ENCODE measurements at regions not wholly inside any gene's neighbourhood (a gene's known extent, or its start where the extent isn't known, plus 50 kb on each side); places are given as distances from the start of the nearest gene placed in this dataset.

GRCh38 chr14:25111061-25111601, 61.2 kb upstream of the STXBP6 start:
- peak; percentile 96 for DNase-seq (ENCODE audit: low read depth)
- TF ChIP-seq, protein P1, sequence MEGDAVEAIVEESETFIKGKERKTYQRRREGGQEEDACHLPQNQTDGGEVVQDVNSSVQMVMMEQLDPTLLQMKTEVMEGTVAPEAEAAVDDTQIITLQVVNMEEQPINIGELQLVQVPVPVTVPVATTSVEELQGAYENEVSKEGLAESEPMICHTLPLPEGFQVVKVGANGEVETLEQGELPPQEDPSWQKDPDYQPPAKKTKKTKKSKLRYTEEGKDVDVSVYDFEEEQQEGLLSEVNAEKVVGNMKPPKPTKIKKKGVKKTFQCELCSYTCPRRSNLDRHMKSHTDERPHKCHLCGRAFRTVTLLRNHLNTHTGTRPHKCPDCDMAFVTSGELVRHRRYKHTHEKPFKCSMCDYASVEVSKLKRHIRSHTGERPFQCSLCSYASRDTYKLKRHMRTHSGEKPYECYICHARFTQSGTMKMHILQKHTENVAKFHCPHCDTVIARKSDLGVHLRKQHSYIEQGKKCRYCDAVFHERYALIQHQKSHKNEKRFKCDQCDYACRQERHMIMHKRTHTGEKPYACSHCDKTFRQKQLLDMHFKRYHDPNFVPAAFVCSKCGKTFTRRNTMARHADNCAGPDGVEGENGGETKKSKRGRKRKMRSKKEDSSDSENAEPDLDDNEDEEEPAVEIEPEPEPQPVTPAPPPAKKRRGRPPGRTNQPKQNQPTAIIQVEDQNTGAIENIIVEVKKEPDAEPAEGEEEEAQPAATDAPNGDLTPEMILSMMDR (IDR thresholded peaks at IDR 0.05; ENCODE audit: insufficient read depth, low read length), result no peak
- H3K4me3 ChIP-seq (ENCODE audit: low read depth, low read length), result no peak overlapping the region

DNA sequence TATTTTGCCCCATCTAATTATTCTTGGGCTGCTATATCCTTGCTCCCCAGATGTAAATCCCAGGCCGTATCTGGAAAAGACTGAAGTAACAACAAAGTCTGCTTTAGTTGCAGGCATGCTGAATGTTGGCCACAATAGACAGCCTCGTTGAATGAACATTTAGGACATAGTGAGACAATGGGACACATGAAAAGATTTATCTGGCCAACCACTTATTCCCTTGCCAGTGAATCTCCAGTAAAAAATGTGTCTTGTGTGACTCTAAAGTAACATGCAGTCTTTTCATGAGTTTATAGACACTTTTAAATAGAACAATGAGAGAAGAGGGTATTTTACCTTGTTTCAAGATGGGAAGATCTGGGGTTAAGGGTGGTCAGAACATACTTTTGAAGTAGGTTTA, 60.2 kb upstream of the STXBP6 start:
- TF ChIP-seq, protein P1 (IDR thresholded peaks at IDR 0.05; ENCODE audit: insufficient read depth, low read length), result no peak
- no peak for DNase-seq (ENCODE audit: low read depth)
- H3K4me3 ChIP-seq (ENCODE audit: low read depth, low read length), result no peak overlapping the region

- no peak overlapping the region for H3K4me3 ChIP-seq (ENCODE audit: low read depth, low read length)
- DNase-seq (ENCODE audit: low read depth), result no peak
- TF ChIP-seq, protein P1 (IDR thresholded peaks at IDR 0.05; ENCODE audit: insufficient read depth, low read length), result no peak
Observed at GRCh38 chr14:25108959-25109358, 59.0 kb upstream of the STXBP6 start.

GRCh38 chr14:25108291-25108690, 58.3 kb upstream of the STXBP6 start:
- DNase-seq (ENCODE audit: low read depth), result no peak
- H3K4me3 ChIP-seq (ENCODE audit: low read depth, low read length), result no peak overlapping the region
- TF ChIP-seq, protein P1 (IDR thresholded peaks at IDR 0.05; ENCODE audit: insufficient read depth, low read length), result no peak

- no peak overlapping the region for H3K4me3 ChIP-seq (ENCODE audit: low read depth, low read length)
- DNase-seq (ENCODE audit: low read depth), result no peak
- TF ChIP-seq, protein P1 (IDR thresholded peaks at IDR 0.05; ENCODE audit: insufficient read depth, low read length), result no peak
Observed at GRCh38 chr14:25103820-25104219, 53.9 kb upstream of the STXBP6 start.

- no peak for DNase-seq (ENCODE audit: low read depth)
- H3K4me3 ChIP-seq (ENCODE audit: low read depth, low read length), result no peak overlapping the region
- TF ChIP-seq, protein P1 (IDR thresholded peaks at IDR 0.05; ENCODE audit: insufficient read depth, low read length), result no peak
Observed at GRCh38 chr14:25103271-25103670, 53.3 kb upstream of the STXBP6 start.

GRCh38 chr14:25102788-25103187, 52.8 kb upstream of the STXBP6 start:
- TF ChIP-seq, protein P1 (IDR thresholded peaks at IDR 0.05; ENCODE audit: insufficient read depth, low read length), result no peak
- no peak overlapping the region for H3K4me3 ChIP-seq (ENCODE audit: low read depth, low read length)
- DNase-seq (ENCODE audit: low read depth), result no peak

Measured in fibroblast of the aortic adventitia (primary cell).